HUDEP-2 (cell line): ENCODE measurements at regions not wholly inside any gene's neighbourhood (a gene's known extent, or its start where the extent isn't known, plus 50 kb on each side); places are given as distances from the start of the nearest gene placed in this dataset.

Experiments used
- DNase-seq, 76 experiments: peaks; one replicate each; lab custom pipeline; 2025; ENCODE audit not compliant: unreplicated experiment in 76 of 76; lab: John Stamatoyannopoulos, UW

DNA sequence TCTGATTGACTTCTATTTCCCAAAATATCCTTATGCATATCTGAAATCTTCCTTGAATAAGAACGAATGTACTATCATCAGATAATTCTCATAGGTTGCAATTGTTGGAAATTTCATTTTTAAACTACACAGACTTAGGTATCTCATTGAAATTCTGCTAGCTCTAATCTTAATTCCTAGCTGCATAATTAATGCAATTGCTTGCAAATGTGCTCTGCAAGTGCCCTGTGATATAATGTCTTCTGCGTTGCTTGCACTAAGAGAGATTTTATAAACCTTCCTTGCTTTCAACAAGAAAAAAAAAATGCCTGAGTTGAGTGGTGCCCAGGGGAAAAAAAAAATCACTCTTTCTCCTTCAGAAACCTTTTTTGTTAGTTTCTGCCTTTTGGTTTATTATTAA is 354.9 kb downstream of the TFAP2A start:
- no peak for DNase-seq

DNA sequence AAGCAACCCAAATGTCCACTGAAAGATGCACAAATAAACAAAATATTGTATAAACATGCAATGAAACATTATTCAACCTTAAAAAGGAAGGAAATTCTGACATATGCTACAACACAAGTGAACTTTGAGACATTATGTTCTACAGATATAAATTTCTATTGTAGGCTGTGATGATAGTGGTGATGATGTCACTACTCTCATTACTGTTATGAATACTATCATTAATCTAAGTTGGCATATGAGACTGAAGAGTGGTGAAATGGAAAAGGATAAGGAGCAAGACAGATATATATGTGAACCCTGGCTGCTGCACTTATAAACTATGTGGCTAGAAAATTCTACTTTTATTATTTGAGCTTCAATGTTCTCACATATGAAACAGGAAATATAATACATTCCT is 360.2 kb downstream of the TFAP2A start:
- no peak for DNase-seq

DNA sequence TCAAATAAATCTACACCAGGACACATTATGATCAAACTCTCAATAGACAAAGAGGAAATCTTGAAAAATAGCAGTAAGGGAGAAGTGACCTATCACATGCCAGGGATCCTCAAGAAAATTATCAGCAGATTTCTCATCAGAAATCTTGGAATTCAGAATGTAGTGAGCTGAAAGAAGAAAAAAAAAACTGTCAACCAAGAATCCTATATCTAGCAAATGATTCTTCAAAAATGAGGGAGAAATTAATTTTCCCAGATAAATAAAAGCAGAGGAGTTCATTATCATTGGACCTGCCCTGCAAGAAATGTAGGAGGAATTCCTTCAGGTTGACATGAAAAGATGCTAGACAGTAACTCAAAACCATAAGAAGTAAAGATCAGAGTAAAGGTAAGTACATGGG is 363.6 kb downstream of the TFAP2A start:
- DNase-seq, result no peak

GRCh38 chr6:10048370-10049297 is 366.2 kb downstream of the TFAP2A start:
- DNase-seq, result no peak

- no peak for DNase-seq
Measured at GRCh38 chr6:10042280-10042679, 372.6 kb downstream of the TFAP2A start.

- DNase-seq, result no peak
Measured at GRCh38 chr6:10033223-10033829, 381.5 kb downstream of the TFAP2A start.

DNA sequence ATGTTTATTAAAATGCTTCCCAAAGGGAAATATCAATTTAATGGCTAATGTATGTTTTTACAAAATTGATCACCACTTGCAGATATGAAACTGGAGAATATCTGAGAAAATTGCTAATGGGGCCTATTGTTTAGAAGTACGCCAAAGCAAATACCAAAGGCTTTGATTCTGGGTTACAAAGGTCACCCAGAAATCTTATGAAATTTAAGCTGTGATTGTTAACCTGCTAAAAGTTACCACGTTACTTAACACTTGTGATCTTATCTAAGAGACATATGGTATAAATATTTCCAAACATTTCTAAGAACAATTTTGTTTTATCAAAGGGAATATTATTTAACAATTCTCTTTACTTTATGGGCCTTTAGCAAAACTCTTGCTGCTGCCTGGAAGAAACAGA is 383.3 kb downstream of the TFAP2A start:
- no peak for DNase-seq

DNA sequence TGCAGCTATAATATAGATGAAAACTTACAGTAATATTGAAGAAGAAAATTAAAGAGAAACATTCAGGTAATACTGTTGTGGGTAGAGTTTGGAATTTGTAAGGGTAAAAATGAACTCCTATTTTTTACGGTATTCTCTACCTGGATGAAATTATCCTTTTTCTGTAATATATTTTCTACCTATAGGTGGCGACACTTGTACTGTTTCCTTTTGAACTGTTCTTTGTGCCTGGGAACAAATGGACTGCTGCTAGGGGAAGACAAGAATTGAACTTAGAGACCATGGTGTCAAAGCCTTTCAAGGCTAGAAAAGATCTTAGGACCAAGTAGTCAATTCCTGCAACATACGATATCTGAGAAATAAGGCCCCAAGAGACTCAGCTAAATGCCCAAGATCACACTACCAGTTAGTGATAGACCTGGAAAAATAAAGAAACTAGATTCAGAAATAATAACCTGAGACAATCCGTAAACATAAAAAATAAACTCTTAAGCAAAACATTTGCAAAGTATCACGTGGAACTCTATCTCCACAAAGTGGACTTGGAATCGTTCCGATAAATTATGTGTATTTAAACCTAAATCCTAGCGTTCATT is 383.8 kb downstream of the TFAP2A start:
- DNase-seq, result peak in 19 of 76 experiments; percentile 2 to 52 (median 18)

DNA sequence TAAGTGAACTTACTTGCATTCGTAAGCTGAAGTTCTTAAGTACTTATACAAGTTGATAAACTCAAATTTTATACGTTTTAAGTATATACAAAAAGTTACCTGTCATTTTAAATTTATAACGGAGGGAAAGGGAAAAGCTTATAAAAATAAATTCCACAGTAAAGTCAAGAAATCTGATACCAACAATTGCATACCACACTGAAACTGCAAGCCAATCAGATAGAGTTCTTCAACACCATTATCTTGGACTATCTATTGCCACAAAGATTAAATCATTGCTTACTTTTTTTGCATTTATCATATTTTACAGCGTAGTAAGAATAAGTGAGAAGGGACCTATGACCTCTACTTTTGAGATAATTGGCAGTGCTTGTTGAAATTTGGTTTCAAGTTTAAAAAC is 386.7 kb downstream of the TFAP2A start:
- DNase-seq, result no peak

- no peak for DNase-seq
Measured at GRCh38 chr6:10019851-10020250, 395.0 kb downstream of the TFAP2A start.

DNA sequence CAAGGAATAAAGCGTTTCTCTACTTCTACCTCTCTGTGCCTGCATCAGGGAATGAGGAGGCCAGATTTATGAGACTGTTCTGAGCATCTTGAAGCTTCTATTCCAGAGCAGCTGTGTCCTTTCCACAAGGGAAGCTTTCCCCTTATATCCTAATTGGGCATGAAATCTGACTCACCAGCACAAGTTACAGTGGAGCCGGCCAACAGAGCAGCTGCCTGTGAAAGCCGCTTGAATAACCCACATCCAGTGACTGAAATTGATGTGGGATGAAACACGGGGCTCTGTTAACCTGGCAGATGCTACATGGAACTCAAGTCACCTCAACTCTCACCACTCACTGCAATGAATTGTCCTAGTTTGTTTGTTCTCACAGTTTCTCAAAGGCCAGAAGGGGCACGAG is 400.3 kb downstream of the TFAP2A start:
- DNase-seq, result no peak

DNA sequence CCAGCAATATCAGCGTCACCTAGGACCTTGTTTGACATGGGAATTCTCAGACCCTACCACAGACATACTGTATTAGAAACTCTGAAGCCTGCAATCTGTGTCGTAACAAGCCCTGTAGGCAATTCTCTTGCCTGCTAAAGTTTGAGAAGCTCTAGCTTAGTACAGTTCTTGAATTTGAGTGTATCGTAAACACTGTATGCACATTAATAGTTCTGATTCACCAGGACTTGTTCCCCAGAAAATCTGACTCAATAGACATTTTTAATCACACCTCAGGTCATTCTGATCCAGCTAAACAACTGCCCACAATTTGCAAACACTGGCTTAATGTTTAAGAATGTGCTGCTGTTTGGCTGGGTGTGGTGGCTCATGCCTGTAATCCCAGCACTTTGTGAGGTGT is 414.3 kb downstream of the TFAP2A start:
- no peak for DNase-seq

DNA sequence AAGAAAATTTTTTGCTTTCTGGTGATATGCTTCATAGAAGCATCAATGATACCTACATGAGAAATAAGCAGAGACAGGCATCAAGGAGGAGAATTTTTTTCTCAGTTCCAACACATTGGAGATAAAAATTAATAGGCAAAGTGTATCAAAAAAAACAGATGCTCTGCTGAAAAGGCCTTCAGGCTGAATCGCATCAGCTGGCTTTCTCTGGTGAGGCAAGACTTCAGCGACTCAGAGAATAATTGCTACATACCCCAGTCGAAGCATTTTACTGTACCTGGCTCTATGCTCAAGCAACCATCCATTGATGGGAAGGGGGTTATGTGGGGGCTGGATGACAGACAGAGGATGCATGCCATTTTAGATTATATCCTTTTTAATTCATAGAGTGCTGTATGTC is 415.1 kb downstream of the TFAP2A start:
- no peak for DNase-seq

GRCh38 chr6:9986273-9986672 is 428.6 kb downstream of the TFAP2A start:
- DNase-seq, result no peak

DNA sequence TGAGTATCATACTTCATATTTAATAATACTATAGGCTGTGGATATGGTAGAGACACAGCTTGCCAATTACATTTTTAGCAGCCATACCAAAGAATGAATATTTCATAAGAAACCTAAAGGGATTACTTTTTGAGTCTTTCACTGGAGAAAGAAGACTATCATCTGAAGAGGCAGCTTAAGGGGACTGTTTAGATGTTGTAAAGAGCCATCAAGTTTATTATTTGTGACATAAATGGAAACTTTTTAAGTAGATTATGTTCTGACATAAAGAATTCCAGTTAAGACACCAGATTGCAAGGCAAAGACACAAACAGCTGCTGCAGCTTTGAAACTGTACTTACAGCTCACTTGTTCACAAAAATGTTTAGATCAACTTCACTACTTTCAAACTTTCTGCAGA is 429.4 kb downstream of the TFAP2A start:
- DNase-seq, result no peak

- no peak for DNase-seq
Measured at GRCh38 chr6:9984607-9985006, 430.3 kb downstream of the TFAP2A start.

DNA sequence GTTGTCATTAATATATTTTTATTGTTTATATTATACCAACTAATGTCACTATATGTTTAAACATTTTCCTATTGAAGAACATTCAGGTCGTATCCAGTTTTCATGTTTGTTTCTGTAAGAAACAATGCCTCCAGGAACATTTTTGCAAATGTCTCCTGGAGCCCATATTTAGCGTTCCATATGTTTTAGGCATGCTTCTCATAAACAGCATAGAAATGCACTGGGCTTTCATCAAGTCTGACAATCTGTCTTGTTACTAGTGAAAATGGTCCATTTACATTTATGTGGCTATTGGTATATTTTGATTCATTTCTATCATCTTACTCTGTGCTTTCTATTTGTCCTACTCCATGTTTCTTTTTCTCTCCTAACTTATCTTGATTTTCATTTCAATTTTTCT is 431.7 kb downstream of the TFAP2A start:
- DNase-seq, result no peak

GRCh38 chr6:9982215-9982614 is 432.7 kb downstream of the TFAP2A start:
- no peak for DNase-seq

DNA sequence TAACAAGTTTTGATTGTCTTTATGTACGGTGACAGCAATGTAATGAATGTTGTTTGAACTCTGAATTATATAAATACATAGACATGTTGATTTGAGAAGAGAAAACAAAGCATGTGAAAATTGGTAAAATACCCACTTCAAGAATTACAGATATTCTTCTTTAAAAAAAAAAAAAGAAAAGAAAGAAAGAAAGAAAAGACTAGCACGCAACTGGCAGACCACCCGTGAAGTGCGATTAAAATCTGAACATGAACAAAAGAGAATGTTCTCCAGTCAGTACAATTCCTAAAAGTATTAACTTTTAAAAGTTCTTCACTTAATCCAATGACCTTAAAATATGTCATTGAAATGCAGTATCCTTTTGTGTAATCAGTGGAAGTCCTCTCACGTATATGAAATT is 434.9 kb downstream of the TFAP2A start:
- DNase-seq, result no peak

DNA sequence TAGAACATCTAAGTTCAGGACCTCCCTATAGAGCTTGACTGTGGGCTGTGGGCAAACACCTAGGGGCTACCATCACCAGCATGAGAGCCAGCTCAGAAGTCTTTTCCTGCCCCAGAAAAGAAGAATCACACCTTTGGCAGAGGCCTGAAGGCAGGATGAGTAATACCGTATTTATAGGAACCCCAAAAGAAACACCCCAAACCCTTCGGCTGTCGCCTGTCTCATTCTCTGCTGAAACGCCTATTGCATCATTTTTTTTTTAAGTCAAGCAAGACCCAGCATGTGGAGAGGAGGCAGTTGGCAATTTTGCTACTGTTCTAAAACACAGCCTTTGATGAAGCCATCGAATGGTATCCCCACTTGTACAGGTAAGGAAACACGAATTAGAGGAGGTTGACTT is 436.4 kb downstream of the TFAP2A start:
- no peak for DNase-seq

- DNase-seq, result no peak
Measured at GRCh38 chr6:9977411-9977810, 437.5 kb downstream of the TFAP2A start.

- no peak for DNase-seq
Measured at GRCh38 chr6:9961646-9962045, 453.2 kb downstream of the TFAP2A start.
